ENCODE measurements at regions not wholly inside any gene's neighbourhood (a gene's known extent, or its start where the extent isn't known, plus 50 kb on each side); places are given as distances from the start of the nearest gene placed in this dataset.

DNA sequence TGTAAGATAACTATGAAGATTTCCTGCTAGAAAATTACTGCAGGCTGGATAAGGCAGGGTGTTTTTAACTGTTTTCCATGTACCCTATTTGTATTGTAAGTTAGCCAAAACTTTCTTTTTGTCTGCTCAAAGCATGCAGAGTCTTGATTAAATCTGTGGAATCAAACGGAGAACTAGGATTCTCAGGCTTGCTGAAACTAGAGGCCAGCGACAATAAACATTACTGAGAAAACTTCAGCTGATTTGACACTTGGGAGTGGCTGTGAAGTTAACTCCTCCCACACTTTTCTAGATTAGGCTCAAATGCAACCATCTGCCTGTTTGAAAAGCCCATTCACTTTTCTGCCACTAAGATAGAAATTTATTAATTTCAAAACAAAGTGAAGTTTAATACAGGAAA, 153.2 kb upstream of the FRMD4B start:
- ChIA-PET POLR2A (no interaction called here), SMC1A (ENCODE audit: uncharacterized antibody, unreplicated experiment) (no interaction called here), RAD21 (ENCODE audit: unreplicated experiment) (interaction anchor here (0.6 kb wide), 1 partner anchor 310 kb away, joined by 3 read pairs; no protein-coding TSS in a partner anchor), CTCF (no interaction called here)
- Histone ChIP-seq H3K4me1 (ENCODE audit: control insufficient read depth, insufficient read depth, low read length) (no peaks in the 10 kb centered on the region), H3K4me3 (no peak overlapping the region), H3K79me2 (ENCODE audit: control insufficient read depth, insufficient read depth, low read length) (no peaks in the 10 kb centered on the region), H4K20me1 (ENCODE audit: control insufficient read depth, insufficient read depth) (no peaks in the 10 kb centered on the region), H3K4me2 (ENCODE audit: control insufficient read depth, insufficient read depth) (no peak overlapping the region), H3K9me3 (replicated peaks; ENCODE audit: control insufficient read depth, insufficient read depth, low read length) (no peaks in the 10 kb centered on the region), H2AFZ (ENCODE audit: control insufficient read depth, low read depth, low read length) (no peak overlapping the region), H3K27ac (ENCODE audit: control insufficient read depth, insufficient read depth) (no peak overlapping the region), H3K9ac (ENCODE audit: control insufficient read depth, insufficient read depth, low read length) (no peak overlapping the region), H3K36me3 (ENCODE audit: control insufficient read depth in 2 of 2, insufficient read depth in 2 of 2, low read length in 1 of 2) (no peaks in the 10 kb centered on the region), H3K27me3 (replicated peaks in 1 of 2; ENCODE audit: control insufficient read depth in 2 of 2, insufficient read depth in 2 of 2, low read length in 1 of 2) (peaks cover 0 to 5% of the 10 kb centered on the region in 2 experiments; a peak in 3 of 4 replicates)
- FAIRE-seq (no peak), ATAC-seq (no peak), DNase-seq (ENCODE audit: low read depth, low spot score) (no peak)
- TF ChIP-seq ETV6 (conservative IDR thresholded peaks at IDR 0.05 in 1 of 2, IDR thresholded peaks at IDR 0.05 in 1 of 2; ENCODE audit: borderline replicate concordance in 1 of 2, low read depth in 1 of 2), result no peak
- TF ChIP-seq, protein P1, sequence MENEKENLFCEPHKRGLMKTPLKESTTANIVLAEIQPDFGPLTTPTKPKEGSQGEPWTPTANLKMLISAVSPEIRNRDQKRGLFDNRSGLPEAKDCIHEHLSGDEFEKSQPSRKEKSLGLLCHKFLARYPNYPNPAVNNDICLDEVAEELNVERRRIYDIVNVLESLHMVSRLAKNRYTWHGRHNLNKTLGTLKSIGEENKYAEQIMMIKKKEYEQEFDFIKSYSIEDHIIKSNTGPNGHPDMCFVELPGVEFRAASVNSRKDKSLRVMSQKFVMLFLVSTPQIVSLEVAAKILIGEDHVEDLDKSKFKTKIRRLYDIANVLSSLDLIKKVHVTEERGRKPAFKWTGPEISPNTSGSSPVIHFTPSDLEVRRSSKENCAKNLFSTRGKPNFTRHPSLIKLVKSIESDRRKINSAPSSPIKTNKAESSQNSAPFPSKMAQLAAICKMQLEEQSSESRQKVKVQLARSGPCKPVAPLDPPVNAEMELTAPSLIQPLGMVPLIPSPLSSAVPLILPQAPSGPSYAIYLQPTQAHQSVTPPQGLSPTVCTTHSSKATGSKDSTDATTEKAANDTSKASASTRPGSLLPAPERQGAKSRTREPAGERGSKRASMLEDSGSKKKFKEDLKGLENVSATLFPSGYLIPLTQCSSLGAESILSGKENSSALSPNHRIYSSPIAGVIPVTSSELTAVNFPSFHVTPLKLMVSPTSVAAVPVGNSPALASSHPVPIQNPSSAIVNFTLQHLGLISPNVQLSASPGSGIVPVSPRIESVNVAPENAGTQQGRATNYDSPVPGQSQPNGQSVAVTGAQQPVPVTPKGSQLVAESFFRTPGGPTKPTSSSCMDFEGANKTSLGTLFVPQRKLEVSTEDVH (IDR thresholded peaks at IDR 0.05; ENCODE audit: low read depth, partially characterized antibody), result no peak
- WGBS (ENCODE audit: insufficient coverage, insufficient replicate concordance, low lambda C conversion rate, missing lambda C conversion rate), result 0% methylated on average over 2 of the region's 2 CpGs
- intact Hi-C loops (cut with micrococcal nuclease; ENCODE audit: unreplicated experiment) (no loop called here), in situ Hi-C loops (cut with MboI) (no loop called here)
- no TSS peak for BruUV-seq (replicated peaks)

DNA sequence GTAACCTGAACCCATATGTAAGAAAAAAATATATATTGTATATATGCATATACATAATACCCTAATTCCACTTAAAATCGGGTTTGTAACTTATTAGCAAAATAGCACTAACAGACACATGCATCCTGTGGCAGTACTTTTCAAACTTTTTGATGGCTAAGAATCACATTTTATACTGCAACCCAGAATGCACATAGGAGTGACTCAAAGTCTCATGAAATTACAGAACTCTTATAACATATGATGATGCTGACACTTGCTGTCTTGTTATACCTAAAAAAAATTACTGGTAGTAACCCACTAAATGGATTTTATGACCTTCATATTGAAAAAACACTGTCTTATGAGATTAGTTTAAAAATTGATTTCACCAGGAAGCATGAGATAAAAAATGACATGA, 152.4 kb upstream of the FRMD4B start:
- BruUV-seq (replicated peaks), result no TSS peak
- no peak overlapping the region for H3K9ac ChIP-seq (ENCODE audit: control insufficient read depth, insufficient read depth, low read length)
- H2AFZ ChIP-seq (ENCODE audit: control insufficient read depth, low read depth, low read length), result no peak overlapping the region
- no peaks in the 10 kb centered on the region for H3K36me3 ChIP-seq (ENCODE audit: control insufficient read depth in 2 of 2, insufficient read depth in 2 of 2, low read length in 1 of 2)
- no peak overlapping the region for H3K27ac ChIP-seq (ENCODE audit: control insufficient read depth, insufficient read depth)
- H3K4me3 ChIP-seq, result no peak overlapping the region
- FAIRE-seq (no peak), DNase-seq (ENCODE audit: low read depth, low spot score) (no peak), ATAC-seq (no peak)
- RAD21 ChIA-PET (ENCODE audit: unreplicated experiment), result no interaction called here
- H3K9me3 ChIP-seq (replicated peaks; ENCODE audit: control insufficient read depth, insufficient read depth, low read length), result no peaks in the 10 kb centered on the region
- peaks cover 0 to 5% of the 10 kb centered on the region in 2 experiments; a peak in 3 of 4 replicates for H3K27me3 ChIP-seq (replicated peaks in 1 of 2; ENCODE audit: control insufficient read depth in 2 of 2, insufficient read depth in 2 of 2, low read length in 1 of 2)
- intact Hi-C loops (cut with micrococcal nuclease; ENCODE audit: unreplicated experiment) (no loop called here), in situ Hi-C loops (cut with MboI) (no loop called here)
- no peaks in the 10 kb centered on the region for H3K4me1 ChIP-seq (ENCODE audit: control insufficient read depth, insufficient read depth, low read length)
- H3K4me2 ChIP-seq (ENCODE audit: control insufficient read depth, insufficient read depth), result no peak overlapping the region
- WGBS (ENCODE audit: insufficient coverage, insufficient replicate concordance, low lambda C conversion rate, missing lambda C conversion rate), result 6% methylated on average over 1 of the region's 1 CpG
- CTCF ChIA-PET, result no interaction called here
- POLR2A ChIA-PET, result no interaction called here
- no peaks in the 10 kb centered on the region for H4K20me1 ChIP-seq (ENCODE audit: control insufficient read depth, insufficient read depth)
- SMC1A ChIA-PET (ENCODE audit: uncharacterized antibody, unreplicated experiment), result no interaction called here
- H3K79me2 ChIP-seq (ENCODE audit: control insufficient read depth, insufficient read depth, low read length), result no peaks in the 10 kb centered on the region
- TF ChIP-seq KLF5 (IDR thresholded peaks at IDR 0.05; ENCODE audit: partially characterized antibody) (no peak), CBFB (IDR thresholded peaks at IDR 0.05; ENCODE audit: low read depth) (no peak), NR2C1 (IDR thresholded peaks at IDR 0.05) (no peak), ETV6 (conservative IDR thresholded peaks at IDR 0.05 in 1 of 2, IDR thresholded peaks at IDR 0.05 in 1 of 2; ENCODE audit: borderline replicate concordance in 1 of 2, low read depth in 1 of 2) (no peak), CHD4 (IDR thresholded peaks at IDR 0.05) (no peak), RELA (IDR thresholded peaks at IDR 0.05; ENCODE audit: borderline replicate concordance, partially characterized antibody) (no peak), EZH2 (IDR thresholded peaks at IDR 0.05; ENCODE audit: borderline replicate concordance, control insufficient read depth, low read depth, low read length) (no peak), RBBP5 (conservative IDR thresholded peaks at IDR 0.05) (no peak), ZBED1 (IDR thresholded peaks at IDR 0.05; ENCODE audit: borderline replicate concordance) (no peak), POLR2AphosphoS2 (IDR thresholded peaks at IDR 0.05; ENCODE audit: low read depth, low read length) (no peak)
- TF ChIP-seq, protein P2, sequence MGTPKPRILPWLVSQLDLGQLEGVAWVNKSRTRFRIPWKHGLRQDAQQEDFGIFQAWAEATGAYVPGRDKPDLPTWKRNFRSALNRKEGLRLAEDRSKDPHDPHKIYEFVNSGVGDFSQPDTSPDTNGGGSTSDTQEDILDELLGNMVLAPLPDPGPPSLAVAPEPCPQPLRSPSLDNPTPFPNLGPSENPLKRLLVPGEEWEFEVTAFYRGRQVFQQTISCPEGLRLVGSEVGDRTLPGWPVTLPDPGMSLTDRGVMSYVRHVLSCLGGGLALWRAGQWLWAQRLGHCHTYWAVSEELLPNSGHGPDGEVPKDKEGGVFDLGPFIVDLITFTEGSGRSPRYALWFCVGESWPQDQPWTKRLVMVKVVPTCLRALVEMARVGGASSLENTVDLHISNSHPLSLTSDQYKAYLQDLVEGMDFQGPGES (IDR thresholded peaks at IDR 0.05), result no peak
- TF ChIP-seq, protein P3, sequence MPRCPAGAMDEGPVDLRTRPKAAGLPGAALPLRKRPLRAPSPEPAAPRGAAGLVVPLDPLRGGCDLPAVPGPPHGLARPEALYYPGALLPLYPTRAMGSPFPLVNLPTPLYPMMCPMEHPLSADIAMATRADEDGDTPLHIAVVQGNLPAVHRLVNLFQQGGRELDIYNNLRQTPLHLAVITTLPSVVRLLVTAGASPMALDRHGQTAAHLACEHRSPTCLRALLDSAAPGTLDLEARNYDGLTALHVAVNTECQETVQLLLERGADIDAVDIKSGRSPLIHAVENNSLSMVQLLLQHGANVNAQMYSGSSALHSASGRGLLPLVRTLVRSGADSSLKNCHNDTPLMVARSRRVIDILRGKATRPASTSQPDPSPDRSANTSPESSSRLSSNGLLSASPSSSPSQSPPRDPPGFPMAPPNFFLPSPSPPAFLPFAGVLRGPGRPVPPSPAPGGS (IDR thresholded peaks at IDR 0.05; ENCODE audit: borderline replicate concordance, insufficient read depth, low read depth, low read length, poor library complexity, severe bottlenecking), result no peak
